IMR-90 (cell line): ENCODE measurements at regions not wholly inside any gene's neighbourhood (a gene's known extent, or its start where the extent isn't known, plus 50 kb on each side); places are given as distances from the start of the nearest gene placed in this dataset.

Experiments
- ATAC-seq: fragments of 200-7000 bp; cut with Tn5 transposase; 2 replicates; pipeline ENCODE4 v1.9.1; 2020; ENCODE audit warnings: low read depth, mild to moderate bottlenecking, moderate library complexity
- BruUV-seq: library from RNA; stranded (reverse); fragments of 400-500 nt; replicated peaks from 2 replicates; lab custom pipeline; 2021; lab: Mats Ljungman, UMichigan
- CTCF ChIA-PET: fragments of 300-600 bp; formaldehyde crosslinking; extraction: SDS; loops from one replicate; lab custom pipeline; 2021; ENCODE audit warnings: antibody characterized with exemption; lab: Yijun Ruan, JAX
- POLR2A ChIA-PET: fragments of 300-600 bp; sonication (Branson Sonifier 250); formaldehyde crosslinking; loops from one replicate; lab custom pipeline; 2022; ENCODE audit warnings: antibody characterized with exemption; ENCODE audit not compliant: unreplicated experiment; lab: Charles Lee
- DNase-seq: peaks from one replicate; pipeline ENCODE4 v3.0.0; 2013
- H2AFZ ChIP-seq: replicated peaks from 2 replicates; pipeline ENCODE3; 2013; ENCODE audit warnings: low read length, mild to moderate bottlenecking; ENCODE audit not compliant: poor library complexity
- H2AK5ac ChIP-seq: 2 replicates; pipeline ENCODE4 v1.6.1; 2013; ENCODE audit warnings: low read depth, low read length, inconsistent platforms
- H2AK9ac ChIP-seq: replicated peaks from 2 replicates; pipeline ENCODE3; 2013; ENCODE audit warnings: mild to moderate bottlenecking, low read depth, low read length, moderate library complexity; ENCODE audit not compliant: poor library complexity
- H2BK120ac ChIP-seq: 2 replicates; pipeline ENCODE4 v1.6.1; 2013; ENCODE audit warnings: low read depth, low read length, inconsistent platforms
- H2BK15ac ChIP-seq: 3 replicates; pipeline ENCODE4 v1.6.1; 2013; ENCODE audit warnings: low read depth, low read length, inconsistent platforms
- H2BK20ac ChIP-seq: 2 replicates; pipeline ENCODE4 v1.6.1; 2013; ENCODE audit warnings: low read depth, mild to moderate bottlenecking, inconsistent platforms, low read length, moderate library complexity
- H2BK5ac ChIP-seq: 2 replicates; pipeline ENCODE4 v1.6.1; 2013; ENCODE audit warnings: mild to moderate bottlenecking, low read depth, low read length, inconsistent platforms; ENCODE audit not compliant: poor library complexity, severe bottlenecking
- H3K14ac ChIP-seq: replicated peaks from 2 replicates; pipeline ENCODE4 v1.6.1; 2013; ENCODE audit warnings: low read depth, low read length, inconsistent platforms
- H3K18ac ChIP-seq: 2 replicates; pipeline ENCODE4 v1.6.1; 2013; ENCODE audit warnings: low read depth, low read length, control low read depth
- H3K23ac ChIP-seq: 2 replicates; pipeline ENCODE4 v1.6.1; 2013; ENCODE audit warnings: low read depth, low read length, inconsistent platforms
- H3K27ac ChIP-seq: 2 replicates; pipeline ENCODE4 v1.5.1; 2013; ENCODE audit warnings: mild to moderate bottlenecking, control low read depth, low read length; ENCODE audit not compliant: insufficient read depth
- H3K27me3 ChIP-seq: 2 replicates; pipeline ENCODE4 v1.6.1; 2013; ENCODE audit warnings: low read length; ENCODE audit not compliant: control insufficient read depth, insufficient read depth
- H3K36me3 ChIP-seq: 2 replicates; pipeline ENCODE4 v1.6.1; 2013; ENCODE audit warnings: low read length, mixed read lengths; ENCODE audit not compliant: control insufficient read depth, insufficient read depth
- H3K4ac ChIP-seq: 2 replicates; pipeline ENCODE4 v1.6.1; 2013; ENCODE audit warnings: low read depth, low read length, inconsistent platforms
- H3K4me1 ChIP-seq: 2 replicates; pipeline ENCODE4 v1.6.1; 2013; ENCODE audit warnings: low read length, mixed read lengths; ENCODE audit not compliant: control insufficient read depth, insufficient read depth
- H3K4me2 ChIP-seq: 2 replicates; pipeline ENCODE4 v1.6.1; 2013; ENCODE audit warnings: low read depth, mild to moderate bottlenecking, control low read depth, low read length, moderate library complexity
- H3K4me3 ChIP-seq: 2 replicates; pipeline ENCODE4 v1.5.1; 2013; ENCODE audit warnings: low read depth, mild to moderate bottlenecking, control low read depth, low read length, moderate library complexity; ENCODE audit not compliant: insufficient read depth
- H3K56ac ChIP-seq: 2 replicates; pipeline ENCODE4 v1.6.1; 2013; ENCODE audit warnings: low read length, inconsistent platforms; ENCODE audit not compliant: insufficient read depth; ENCODE audit errors: extremely low read depth
- H3K79me1 ChIP-seq, 2 experiments: 2 replicates each; pipeline ENCODE4 v1.6.1; 2013; ENCODE audit warnings: low read length in 2 of 2, inconsistent platforms in 1 of 2, low read depth in 1 of 2
- H3K9ac ChIP-seq: 2 replicates; pipeline ENCODE4 v1.6.1; 2013; ENCODE audit warnings: low read depth, low read length, control low read depth
- H3K9me1 ChIP-seq: 2 replicates; pipeline ENCODE4 v1.6.1; 2013; ENCODE audit warnings: low read length, inconsistent platforms; ENCODE audit not compliant: insufficient read depth
- H3K9me3 ChIP-seq: 2 replicates; pipeline ENCODE4 v1.6.1; 2013; ENCODE audit warnings: low read length; ENCODE audit not compliant: control insufficient read depth, insufficient read depth
- H4K20me1 ChIP-seq: 2 replicates; pipeline ENCODE4 v1.6.1; 2013; ENCODE audit warnings: low read length, inconsistent platforms; ENCODE audit not compliant: insufficient read depth
- H4K5ac ChIP-seq: 2 replicates; pipeline ENCODE4 v1.6.1; 2013; ENCODE audit warnings: mild to moderate bottlenecking, low read depth, low read length, control low read depth
- H4K8ac ChIP-seq, 2 experiments: 2 replicates each; pipeline ENCODE4 v1.6.1; 2013; ENCODE audit warnings: low read depth in 2 of 2, low read length in 2 of 2, control low read depth in 1 of 2, inconsistent platforms in 1 of 2
- H4K91ac ChIP-seq: 2 replicates; pipeline ENCODE4 v1.6.1; 2013; ENCODE audit warnings: low read depth, low read length, inconsistent platforms; ENCODE audit not compliant: insufficient read depth
- FOS ChIP-seq: fragments of 150-350 bp; IDR thresholded peaks from 2 replicates; pipeline ENCODE4 v1.6.1; 2016; ENCODE audit warnings: low read depth, low read length
- MAFK ChIP-seq: IDR thresholded peaks from 2 replicates; pipeline ENCODE4 v1.6.1; 2012; ENCODE audit warnings: low read depth, low read length, improper control_type of control experiment
- NFE2L2 ChIP-seq: fragments of 150-350 bp; IDR thresholded peaks from 2 replicates; pipeline ENCODE4 v1.6.1; 2016; ENCODE audit warnings: low read depth, mild to moderate bottlenecking, low read length
- POLR2A ChIP-seq: IDR thresholded peaks from 2 replicates; pipeline ENCODE4 v1.6.1; 2012; ENCODE audit warnings: mild to moderate bottlenecking, low read depth, low read length
- SMC3 ChIP-seq: fragments of 150-350 bp; IDR thresholded peaks from 2 replicates; pipeline ENCODE4 v1.6.1; 2016; ENCODE audit warnings: low read depth, mild to moderate bottlenecking, antibody characterized with exemption, low read length, moderate library complexity
- WGBS, 2 experiments: methylation state at CpG; one replicate each; pipeline versions ENCODE4 v1.1.5 to v1.1.7; 2013; ENCODE audit warnings: missing lambda C conversion rate in 2 of 2; ENCODE audit not compliant: insufficient read length in 1 of 2; ENCODE audit errors: extremely low coverage in 2 of 2; 5-methylcytosine and 5-hydroxymethylcytosine counted together
- dilution Hi-C: fragments of 300-500 bp; cut with HindIII; formaldehyde crosslinking; loops from one replicate; pipeline ENCODE4 v1.14.3; 2018; ENCODE audit warnings: low sequenced_read_pairs; ENCODE audit not compliant: unreplicated experiment
- in situ Hi-C: fragments of 300-500 bp; cut with MboI; formaldehyde crosslinking; loops from 3 replicates; pipeline ENCODE4 v1.14.3; 2019; ENCODE audit warnings: low sequenced_read_pairs, inconsistent platforms, mixed read lengths
- intact Hi-C: fragments of 100-400 bp; cut with micrococcal nuclease; formaldehyde crosslinking; loops from 2 replicates; pipeline ENCODE4 v1.10.0; 2022
- TF ChIP-seq, protein P1 (sequence below): conservative IDR thresholded peaks from 2 replicates; pipeline ENCODE4 v1.5.1; 2012; ENCODE audit warnings: mild to moderate bottlenecking, low read depth, low read length, improper control_type of control experiment
- TF ChIP-seq, protein P2 (sequence below): fragments of 150-350 bp; IDR thresholded peaks from 2 replicates; pipeline ENCODE4 v1.6.1; 2017; ENCODE audit warnings: mild to moderate bottlenecking, antibody characterized with exemption, low read length, low read depth

DNA sequence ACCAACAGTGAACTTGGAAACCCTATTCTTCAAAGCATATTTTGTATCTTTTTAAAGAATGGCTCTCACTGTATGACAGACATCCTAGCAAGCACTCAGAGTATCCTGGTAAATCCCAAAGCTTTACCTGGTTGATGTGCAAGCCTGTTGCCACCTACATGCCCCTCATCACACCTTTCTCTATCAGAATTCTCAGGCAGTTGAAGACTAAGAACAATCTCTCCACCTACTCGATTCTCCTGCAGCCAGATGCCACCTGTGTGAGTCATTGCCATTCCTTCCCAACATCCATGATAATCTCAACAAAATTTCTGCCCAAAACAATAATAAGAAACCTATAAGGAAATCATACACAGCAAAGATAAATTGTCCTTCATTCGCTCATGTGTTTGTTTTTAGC lies 659.8 kb downstream of the BCL11A start:
- intact Hi-C loops, result no loop called here
- ChIA-PET POLR2A (no interaction called here), CTCF (no interaction called here)
- no peak overlapping the region for H3K56ac ChIP-seq
- H4K8ac ChIP-seq, result no peak overlapping the region
- H3K23ac ChIP-seq, result no peak overlapping the region
- H4K20me1 ChIP-seq, result no peaks in the 10 kb centered on the region
- dilution Hi-C loops, result no loop called here
- no CpG with 5 or more reads among the region's 2 CpGs for WGBS, 2 experiments
- H3K27me3 ChIP-seq, result no peaks in the 10 kb centered on the region
- no peaks in the 10 kb centered on the region for H3K4me1 ChIP-seq
- H2BK5ac ChIP-seq, result no peak overlapping the region
- H4K5ac ChIP-seq, result no peak overlapping the region
- H3K14ac ChIP-seq, result no peak overlapping the region
- H3K4me2 ChIP-seq, result no peak overlapping the region
- H3K18ac ChIP-seq, result no peak overlapping the region
- H3K4me3 ChIP-seq, result no peak overlapping the region
- no peak for ATAC-seq
- no peak overlapping the region for H3K27ac ChIP-seq
- H3K9ac ChIP-seq, result no peak overlapping the region
- no peak overlapping the region for H2BK20ac ChIP-seq
- H3K79me1 ChIP-seq, result no peaks in the 10 kb centered on the region
- H3K4ac ChIP-seq, result no peak overlapping the region
- TF ChIP-seq, protein P1, sequence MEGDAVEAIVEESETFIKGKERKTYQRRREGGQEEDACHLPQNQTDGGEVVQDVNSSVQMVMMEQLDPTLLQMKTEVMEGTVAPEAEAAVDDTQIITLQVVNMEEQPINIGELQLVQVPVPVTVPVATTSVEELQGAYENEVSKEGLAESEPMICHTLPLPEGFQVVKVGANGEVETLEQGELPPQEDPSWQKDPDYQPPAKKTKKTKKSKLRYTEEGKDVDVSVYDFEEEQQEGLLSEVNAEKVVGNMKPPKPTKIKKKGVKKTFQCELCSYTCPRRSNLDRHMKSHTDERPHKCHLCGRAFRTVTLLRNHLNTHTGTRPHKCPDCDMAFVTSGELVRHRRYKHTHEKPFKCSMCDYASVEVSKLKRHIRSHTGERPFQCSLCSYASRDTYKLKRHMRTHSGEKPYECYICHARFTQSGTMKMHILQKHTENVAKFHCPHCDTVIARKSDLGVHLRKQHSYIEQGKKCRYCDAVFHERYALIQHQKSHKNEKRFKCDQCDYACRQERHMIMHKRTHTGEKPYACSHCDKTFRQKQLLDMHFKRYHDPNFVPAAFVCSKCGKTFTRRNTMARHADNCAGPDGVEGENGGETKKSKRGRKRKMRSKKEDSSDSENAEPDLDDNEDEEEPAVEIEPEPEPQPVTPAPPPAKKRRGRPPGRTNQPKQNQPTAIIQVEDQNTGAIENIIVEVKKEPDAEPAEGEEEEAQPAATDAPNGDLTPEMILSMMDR, result no peak
- no peak for TF ChIP-seq POLR2A
- TF ChIP-seq, protein P2, sequence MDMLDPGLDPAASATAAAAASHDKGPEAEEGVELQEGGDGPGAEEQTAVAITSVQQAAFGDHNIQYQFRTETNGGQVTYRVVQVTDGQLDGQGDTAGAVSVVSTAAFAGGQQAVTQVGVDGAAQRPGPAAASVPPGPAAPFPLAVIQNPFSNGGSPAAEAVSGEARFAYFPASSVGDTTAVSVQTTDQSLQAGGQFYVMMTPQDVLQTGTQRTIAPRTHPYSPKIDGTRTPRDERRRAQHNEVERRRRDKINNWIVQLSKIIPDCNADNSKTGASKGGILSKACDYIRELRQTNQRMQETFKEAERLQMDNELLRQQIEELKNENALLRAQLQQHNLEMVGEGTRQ, result no peak
- TF ChIP-seq NFE2L2, result no peak
- no peak for TF ChIP-seq FOS
- TF ChIP-seq MAFK, result no peak
- no peak for TF ChIP-seq SMC3
- H2AFZ ChIP-seq, result no peak overlapping the region
- no peak overlapping the region for H4K91ac ChIP-seq
- H3K9me3 ChIP-seq, result no peaks in the 10 kb centered on the region; the same call in 1 of the 2 replicates
- H2AK5ac ChIP-seq, result no peak overlapping the region
- no peak overlapping the region for H2BK120ac ChIP-seq
- in situ Hi-C loops, result no loop called here
- H3K9me1 ChIP-seq, result no peaks in the 10 kb centered on the region
- no peak overlapping the region for H2BK15ac ChIP-seq
- H2AK9ac ChIP-seq, result no peak overlapping the region
- no peak for DNase-seq
- H3K36me3 ChIP-seq, result no peaks in the 10 kb centered on the region
- no TSS peak for BruUV-seq
